ENCODE measurements at regions not wholly inside any gene's neighbourhood (a gene's known extent, or its start where the extent isn't known, plus 50 kb on each side); places are given as distances from the start of the nearest gene placed in this dataset.
"Not testable (repeated sequence)": the region's sequence is repeated elsewhere in the genome, so short reads cannot be mapped to it uniquely, and the experiment has no call there.

DNA sequence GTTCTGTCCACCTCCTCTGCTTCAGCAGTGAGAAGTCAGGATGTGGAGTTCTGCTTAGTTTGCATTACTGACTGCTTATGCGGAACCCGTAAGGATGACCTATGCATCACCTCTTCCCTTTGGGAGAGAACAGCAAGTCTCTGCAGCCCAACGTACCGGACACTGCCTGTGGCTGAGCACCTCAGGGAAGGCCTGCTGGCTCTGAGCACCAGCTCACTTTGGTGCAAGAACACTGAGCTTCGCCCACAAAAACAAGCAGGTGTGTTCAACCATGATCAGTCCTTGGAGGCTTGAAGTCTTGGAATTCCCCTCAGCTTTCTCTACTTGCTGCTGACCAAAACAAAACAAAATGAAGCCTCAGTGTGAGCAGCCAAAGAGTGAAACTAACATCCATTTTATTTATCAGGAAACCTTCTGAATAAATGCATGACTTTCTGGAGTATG is 52.7 kb upstream of the NCK2 start:
- DNase-seq: no peak

GRCh38 chr2:105690566-105690965 is 54.1 kb upstream of the NCK2 start:
- no peak for DNase-seq

GRCh38 chr2:105689484-105689883 is 55.2 kb upstream of the NCK2 start:
- DNase-seq: no peak

- DNase-seq: no peak
Observed at GRCh38 chr2:105688946-105689345, 55.8 kb upstream of the NCK2 start.

GRCh38 chr2:105686588-105686987 is 58.1 kb upstream of the NCK2 start:
- DNase-seq: no peak

GRCh38 chr2:105683011-105683492 is 61.7 kb upstream of the NCK2 start:
- no peak for DNase-seq

- DNase-seq: no peak
Observed at GRCh38 chr2:105682401-105682800, 62.3 kb upstream of the NCK2 start.

DNA sequence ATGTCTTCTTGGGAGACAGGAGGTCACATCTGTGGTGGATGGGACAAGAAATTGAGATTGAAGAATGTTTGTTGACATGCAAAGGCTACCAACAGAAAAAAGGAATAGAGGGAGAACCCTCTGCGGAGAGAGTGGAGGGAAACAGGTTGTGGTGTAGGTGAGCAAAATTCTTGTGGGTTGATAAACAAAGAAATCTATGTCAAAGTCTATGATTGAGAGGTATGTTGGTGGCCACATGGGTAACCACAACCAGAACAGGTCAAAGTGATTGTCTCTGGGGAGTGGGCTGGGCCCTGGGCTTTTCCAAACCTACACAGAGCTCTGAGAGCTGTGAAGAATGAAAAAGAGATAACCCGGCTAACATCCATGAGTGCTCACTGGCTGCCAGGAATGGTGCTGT is 62.8 kb upstream of the NCK2 start:
- no peak for DNase-seq

- no peak for DNase-seq
Observed at GRCh38 chr2:105680357-105680756, 64.4 kb upstream of the NCK2 start.

DNA sequence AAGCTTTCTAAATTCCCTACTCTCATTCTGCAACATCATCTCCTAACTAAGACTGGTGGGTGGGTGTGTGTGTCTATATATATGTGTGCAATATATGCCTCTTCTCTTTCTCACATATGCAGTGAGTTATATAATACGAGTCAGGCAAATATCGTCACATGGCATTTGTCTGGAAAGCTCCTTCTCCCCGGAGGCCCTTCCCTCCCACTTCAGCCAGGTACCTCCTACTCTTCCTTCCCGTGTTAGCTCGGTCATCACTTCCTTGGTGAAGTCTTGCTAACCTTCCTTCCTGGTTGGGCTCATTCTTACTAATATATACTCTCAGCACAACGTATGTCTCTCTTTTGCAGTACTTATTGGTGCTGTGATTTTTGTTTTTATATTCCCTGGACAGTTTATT is 66.4 kb upstream of the NCK2 start:
- no peak for DNase-seq

DNA sequence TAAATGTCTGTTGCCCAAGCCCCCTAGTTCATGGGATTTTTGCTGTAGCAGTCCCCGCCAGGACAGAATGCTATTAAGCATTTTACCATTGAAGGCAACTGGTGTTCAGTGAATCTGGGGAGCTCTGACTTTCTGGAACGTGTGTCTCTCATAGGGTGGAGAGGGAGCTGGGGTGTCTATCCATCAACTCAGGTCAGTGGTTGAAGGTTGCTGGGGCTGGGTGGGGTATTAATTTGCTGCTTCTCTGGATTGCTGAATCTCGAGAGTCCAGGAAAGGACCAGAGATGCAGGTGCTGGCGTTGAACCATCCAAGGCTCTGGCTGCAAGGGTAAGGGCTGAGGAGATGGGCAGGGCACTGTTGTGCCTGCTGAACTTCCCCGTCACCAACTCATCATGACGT is 66.8 kb upstream of the NCK2 start:
- no peak for DNase-seq

DNA sequence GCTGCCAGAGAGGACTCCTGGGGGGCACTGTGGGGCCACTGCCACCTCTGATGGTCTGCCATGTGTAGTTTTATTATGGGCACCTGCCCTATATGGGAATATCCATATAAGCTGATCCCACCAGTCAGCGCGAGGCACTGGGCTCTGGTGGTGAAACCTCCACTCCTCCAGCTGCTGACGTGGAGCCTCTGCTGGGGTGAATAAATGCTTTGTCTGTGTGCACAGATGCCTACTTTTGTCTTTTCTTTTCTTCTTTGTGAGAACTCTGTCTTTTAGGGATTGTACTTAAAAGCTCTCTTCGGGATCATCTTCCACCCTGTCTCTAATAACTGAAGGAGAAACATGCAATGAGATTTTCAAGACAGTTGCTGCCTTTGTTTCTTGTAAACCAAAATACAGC is 68.9 kb upstream of the NCK2 start:
- DNase-seq: no peak

GRCh38 chr2:105674859-105675541 is 69.7 kb upstream of the NCK2 start:
- DNase-seq: no peak

GRCh38 chr2:105674401-105674800 is 70.3 kb upstream of the NCK2 start:
- no peak for DNase-seq

DNA sequence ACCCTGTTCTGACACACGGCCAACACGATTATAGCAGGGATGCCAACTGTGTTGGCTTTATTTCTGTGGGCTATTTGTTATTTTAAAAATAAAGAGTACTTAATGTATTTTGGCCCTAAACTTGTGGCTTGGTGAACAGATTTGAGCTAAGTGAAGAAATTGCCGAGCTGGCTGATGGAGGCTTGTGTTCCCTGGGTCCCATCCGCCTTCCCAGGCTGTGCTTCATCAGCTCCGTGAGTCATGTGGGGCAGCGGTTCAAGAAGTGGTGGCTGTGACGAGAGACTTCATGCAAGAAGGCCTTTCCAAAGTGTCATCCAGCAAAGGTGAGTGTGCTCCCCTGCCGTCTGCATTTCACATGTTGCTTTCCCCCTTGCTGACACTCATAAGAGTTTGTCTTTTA is 73.6 kb upstream of the NCK2 start:
- no peak for DNase-seq

- DNase-seq: no peak
Observed at GRCh38 chr2:105669384-105669891, 75.3 kb upstream of the NCK2 start.

DNA sequence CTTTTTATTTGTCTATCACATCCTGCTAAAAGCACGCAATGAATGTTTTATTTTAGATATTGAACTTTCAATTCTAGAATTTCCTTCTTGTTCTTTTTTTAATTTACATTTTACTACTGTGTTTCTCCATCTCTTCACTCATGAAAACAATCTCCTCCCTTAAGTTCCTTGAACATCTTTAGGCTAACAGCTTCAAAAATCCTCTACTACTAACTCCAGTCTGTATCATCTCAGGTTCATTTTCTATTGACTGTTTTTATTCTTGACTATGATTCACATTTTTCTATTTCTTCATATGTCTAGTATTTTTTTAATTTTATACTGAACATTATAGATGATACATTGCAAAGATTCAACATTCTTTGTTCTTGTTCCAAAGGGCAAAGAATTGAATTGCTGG is 79.2 kb upstream of the NCK2 start:
- DNase-seq: no peak

DNA sequence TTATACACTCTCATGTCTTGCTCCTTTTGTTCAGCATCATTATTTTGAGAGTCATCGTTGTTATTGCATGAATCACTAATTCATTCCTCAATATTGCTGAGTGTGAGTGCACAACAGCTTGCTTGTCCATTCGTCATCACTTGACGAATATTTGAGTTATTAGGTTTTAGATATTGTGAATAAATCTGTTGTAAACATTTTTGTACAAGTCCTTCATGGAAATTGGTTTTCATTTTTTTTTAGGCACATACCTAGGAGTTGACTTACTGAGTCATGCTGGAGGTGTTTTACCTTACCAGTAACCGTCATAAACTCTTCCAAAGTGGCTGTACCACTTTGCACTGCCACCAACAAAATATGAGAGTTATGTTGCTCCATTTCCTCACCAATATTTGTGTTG is 84.2 kb upstream of the NCK2 start:
- no peak for DNase-seq

DNA sequence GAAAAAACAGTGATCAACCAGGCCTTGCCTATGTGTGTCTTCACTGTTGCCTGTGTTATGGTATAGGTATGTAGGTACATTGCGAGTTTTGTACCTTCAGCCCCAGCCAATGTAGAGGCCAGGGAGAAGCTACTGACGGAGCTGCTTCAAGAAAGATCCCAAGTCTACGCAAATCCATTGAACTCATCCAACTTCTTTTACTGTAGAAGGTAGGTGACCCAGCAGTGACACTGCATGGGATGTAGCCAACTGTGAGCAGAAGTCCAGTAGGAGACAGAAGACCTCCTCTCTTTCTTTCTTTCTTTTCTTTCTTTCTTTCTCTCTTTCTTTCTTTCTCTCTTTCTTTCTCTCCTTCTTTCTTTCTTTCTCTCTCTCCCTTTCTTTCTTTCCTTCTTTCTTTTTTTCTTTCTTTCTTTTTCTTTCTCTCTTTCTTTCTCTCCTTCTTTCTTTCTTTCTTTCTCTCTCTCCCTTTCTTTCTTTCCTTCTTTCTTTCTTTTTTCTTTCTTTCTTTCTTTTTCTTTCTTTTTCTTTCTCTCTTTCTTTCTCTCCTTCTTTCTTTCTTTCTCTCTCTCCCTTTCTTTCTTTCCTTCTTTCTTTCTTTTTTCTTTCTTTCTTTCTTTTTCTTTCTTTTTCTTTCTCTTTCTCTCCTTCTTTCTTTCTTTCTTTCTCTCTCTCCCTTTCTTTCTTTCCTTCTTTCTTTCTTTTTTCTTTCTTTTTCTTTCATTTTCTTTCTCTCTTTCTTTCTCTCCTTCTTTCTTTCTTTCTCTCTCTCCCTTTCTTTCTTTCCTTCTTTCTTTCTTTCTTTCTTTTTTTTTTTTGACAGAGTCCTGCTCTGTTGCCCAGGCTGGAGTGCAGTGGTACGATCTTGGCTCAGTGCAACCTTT is 88.7 kb upstream of the NCK2 start:
- DNase-seq: not testable (repeated sequence)

DNA sequence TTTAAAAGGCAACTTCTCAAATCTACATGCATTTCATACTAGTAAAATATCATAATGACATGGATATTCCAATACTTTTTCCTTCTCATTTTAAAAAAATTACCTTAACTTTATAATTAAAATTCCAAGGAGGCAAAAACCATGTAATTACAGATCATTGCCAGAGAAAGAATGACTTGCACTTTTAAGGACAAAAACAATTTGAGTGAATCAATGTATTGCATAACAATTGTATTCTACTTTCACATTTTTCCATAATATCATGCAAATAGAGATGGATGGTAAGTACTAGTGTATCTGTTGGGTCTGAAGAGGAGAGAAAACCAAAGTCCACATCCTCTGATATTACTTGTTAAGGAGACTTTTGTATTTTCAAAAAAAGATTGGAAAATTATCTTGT is 89.5 kb upstream of the NCK2 start:
- no peak for DNase-seq

- DNase-seq: no peak
Observed at GRCh38 chr2:105654474-105655004, 90.2 kb upstream of the NCK2 start.

GRCh38 chr2:105653302-105653701 is 91.4 kb upstream of the NCK2 start:
- DNase-seq: peak; percentile 7

GRCh38 chr2:105652014-105652796 is 92.5 kb upstream of the NCK2 start:
- DNase-seq: no peak
